H1 (cell line): ENCODE measurements at regions not wholly inside any gene's neighbourhood (a gene's known extent, or its start where the extent isn't known, plus 50 kb on each side); places are given as distances from the start of the nearest gene placed in this dataset.

Experiments used
- CTCF ChIA-PET: fragments of 300-600 bp; sonication (Branson Sonifier 250); formaldehyde crosslinking; loops from one replicate; lab custom pipeline; 2021; ENCODE audit not compliant: partially characterized antibody; lab: Charles Lee
- POLR2A ChIA-PET: fragments of 300-600 bp; sonication (Branson Sonifier 250); formaldehyde crosslinking; loops from one replicate; lab custom pipeline; 2021; ENCODE audit warnings: inconsistent platforms; ENCODE audit not compliant: partially characterized antibody; lab: Charles Lee
- DNase-seq, 2 experiments: peaks; one replicate each; pipeline versions ENCODE4 v3.0.0 to v3.0.0-alpha.2; 2010 to 2022; ENCODE audit warnings: low spot score in 2 of 2, low read depth in 1 of 2, mixed read lengths in 1 of 2
- FAIRE-seq: peaks from 2 replicates; lab custom pipeline; 2011; peaks lifted over from hg19 to GRCh38; lab: Jason Lieb, UNC
- H2AFZ ChIP-seq: 2 replicates; pipeline ENCODE4 v1.8.1; 2012; ENCODE audit warnings: low read length, inconsistent platforms
- H2AK5ac ChIP-seq: 2 replicates; pipeline ENCODE4 v1.6.1; 2013; ENCODE audit warnings: low read depth, low read length
- H2BK120ac ChIP-seq: replicated peaks from 2 replicates; pipeline ENCODE3; 2013; ENCODE audit warnings: low read depth, low read length, inconsistent platforms
- H2BK12ac ChIP-seq: 2 replicates; pipeline ENCODE4 v1.6.1; 2013; ENCODE audit warnings: low read depth, low read length
- H2BK15ac ChIP-seq: 2 replicates; pipeline ENCODE4 v1.6.1; 2013; ENCODE audit warnings: low read length
- H2BK20ac ChIP-seq: 2 replicates; pipeline ENCODE4 v1.6.1; 2013; ENCODE audit warnings: low read length
- H2BK5ac ChIP-seq: 2 replicates; pipeline ENCODE4 v1.6.1; 2013; ENCODE audit warnings: low read depth, low read length
- H3K14ac ChIP-seq: 2 replicates; pipeline ENCODE4 v1.6.1; 2013; ENCODE audit warnings: inconsistent platforms; ENCODE audit not compliant: insufficient read length
- H3K18ac ChIP-seq: 2 replicates; pipeline ENCODE4 v1.6.1; 2013; ENCODE audit warnings: low read length; ENCODE audit errors: extremely low read depth
- H3K23ac ChIP-seq: 2 replicates; pipeline ENCODE4 v1.6.1; 2013; ENCODE audit warnings: inconsistent platforms; ENCODE audit not compliant: insufficient read length
- H3K23me2 ChIP-seq: 2 replicates; pipeline ENCODE4 v1.6.1; 2013; ENCODE audit warnings: low read depth, low read length
- H3K27ac ChIP-seq: 2 replicates; pipeline ENCODE4 v1.6.1; 2011; ENCODE audit warnings: low read depth, low read length, inconsistent platforms
- H3K27me3 ChIP-seq, 4 experiments: replicated peaks in 1 of 4; 1 replicate in 1 of 4; 2 replicates in 3 of 4; pipeline versions ENCODE4 v1.6.1 to v1.8.1; 2011 to 2013; ENCODE audit warnings: low read length in 3 of 4, mild to moderate bottlenecking in 3 of 4, inconsistent platforms in 2 of 4, mixed read lengths in 2 of 4, moderate library complexity in 1 of 4; ENCODE audit not compliant: control insufficient read depth in 3 of 4, insufficient read depth in 3 of 4; ENCODE audit errors: extremely low read depth in 1 of 4
- H3K36me3 ChIP-seq, 4 experiments: 2 replicates each; pipeline versions ENCODE4 v1.6.1 to v1.8.1; 2011 to 2013; ENCODE audit warnings: mild to moderate bottlenecking in 4 of 4, low read length in 3 of 4, moderate library complexity in 2 of 4, control low read depth in 1 of 4, inconsistent platforms in 1 of 4; ENCODE audit not compliant: insufficient read depth in 4 of 4, control insufficient read depth in 2 of 4
- H3K4ac ChIP-seq: replicated peaks from 2 replicates; pipeline ENCODE3; 2013; ENCODE audit warnings: low read length, low read depth, mixed read lengths, inconsistent platforms; ENCODE audit not compliant: insufficient read length
- H3K4me1 ChIP-seq, 4 experiments: replicated peaks in 1 of 4; 1 replicate in 1 of 4; 2 replicates in 3 of 4; pipeline versions ENCODE4 v1.6.1 to v1.8.1; 2011 to 2013; ENCODE audit warnings: low read length in 3 of 4, inconsistent platforms in 2 of 4, mixed read lengths in 1 of 4; ENCODE audit not compliant: insufficient read depth in 4 of 4, control insufficient read depth in 3 of 4
- H3K4me2 ChIP-seq, 2 experiments: 2 replicates each; pipeline versions ENCODE4 v1.6.1 to v1.8.1; 2011 to 2013; ENCODE audit warnings: low read depth in 2 of 2, low read length in 2 of 2, control low read depth in 1 of 2, inconsistent platforms in 1 of 2, mild to moderate bottlenecking in 1 of 2; ENCODE audit not compliant: insufficient read depth in 1 of 2
- H3K4me3 ChIP-seq, 4 experiments: fragments of 200-600, 300-600 bp in 1 of 4; sonication (generic), shearing (Covaris generic), sonication (Bioruptor Twin) in 1 of 4; 2 replicates each; pipeline versions ENCODE4 v1.5.1 to v1.8.1; 2011 to 2016; ENCODE audit warnings: low read length in 4 of 4, low read depth in 3 of 4, control low read depth in 2 of 4, inconsistent platforms in 2 of 4, mild to moderate bottlenecking in 2 of 4, mixed read lengths in 1 of 4, moderate library complexity in 1 of 4; ENCODE audit not compliant: insufficient read depth in 2 of 4; ENCODE audit errors: extremely low read depth in 1 of 4
- H3K56ac ChIP-seq: replicated peaks from 2 replicates; pipeline ENCODE3; 2013; ENCODE audit warnings: low read depth, mild to moderate bottlenecking, mixed read lengths, low read length, inconsistent platforms; ENCODE audit not compliant: insufficient read length
- H3K79me1 ChIP-seq: 2 replicates; pipeline ENCODE4 v1.6.1; 2013; ENCODE audit warnings: low read depth, low read length, control low read depth
- H3K79me2 ChIP-seq, 2 experiments: 2 replicates each; pipeline versions ENCODE4 v1.6.1 to v1.8.1; 2012 to 2013; ENCODE audit warnings: low read length in 2 of 2, mild to moderate bottlenecking in 2 of 2, inconsistent platforms in 1 of 2; ENCODE audit not compliant: insufficient read depth in 2 of 2, control insufficient read depth in 1 of 2
- H3K9ac ChIP-seq, 4 experiments: replicated peaks in 1 of 4; 1 replicate in 1 of 4; 2 replicates in 3 of 4; pipeline versions ENCODE4 v1.6.1 to v1.8.1; 2011 to 2013; ENCODE audit warnings: low read depth in 3 of 4, low read length in 3 of 4, control low read depth in 2 of 4, mild to moderate bottlenecking in 2 of 4, moderate library complexity in 2 of 4, inconsistent platforms in 1 of 4; ENCODE audit errors: extremely low read depth in 1 of 4
- H3K9me3 ChIP-seq, 2 experiments: 2 replicates each; pipeline versions ENCODE4 v1.6.1 to v1.8.1; 2012 to 2013; ENCODE audit warnings: mild to moderate bottlenecking in 2 of 2, moderate library complexity in 2 of 2, control low read depth in 1 of 2, inconsistent platforms in 1 of 2, low read depth in 1 of 2, low read length in 1 of 2, mixed read lengths in 1 of 2; ENCODE audit not compliant: insufficient read depth in 2 of 2
- H4K20me1 ChIP-seq, 2 experiments: replicated peaks in 1 of 2; 2 replicates each; pipeline versions ENCODE3 to v1.8.1; 2011 to 2013; ENCODE audit warnings: inconsistent platforms in 2 of 2, low read length in 2 of 2, mild to moderate bottlenecking in 1 of 2; ENCODE audit not compliant: insufficient read depth in 2 of 2, control insufficient read depth in 1 of 2
- H4K5ac ChIP-seq: 2 replicates; pipeline ENCODE4 v1.6.1; 2013; ENCODE audit warnings: low read length, low read depth, mixed read lengths, inconsistent platforms; ENCODE audit not compliant: insufficient read length
- H4K8ac ChIP-seq: 2 replicates; pipeline ENCODE4 v1.8.0; 2013; ENCODE audit warnings: mild to moderate bottlenecking, moderate library complexity, low read length, inconsistent platforms; ENCODE audit not compliant: insufficient read depth; ENCODE audit errors: extremely low read depth
- H4K91ac ChIP-seq: replicated peaks from 2 replicates; pipeline ENCODE3; 2013; ENCODE audit warnings: low read length, mixed read lengths, inconsistent platforms; ENCODE audit not compliant: insufficient read length
- BCL11A ChIP-seq, 2 experiments: IDR thresholded peaks; one replicate each; pipeline ENCODE4 v1.6.1; 2011; ENCODE audit warnings: low read depth in 2 of 2, low read length in 2 of 2, mild to moderate bottlenecking in 2 of 2
- CBX5 ChIP-seq: fragments of 300-800, 300-1000 bp; sonication (generic); IDR thresholded peaks from 2 replicates; pipeline ENCODE4 v1.7.1; 2016; ENCODE audit warnings: antibody characterized with exemption, low read length, low read depth
- EP300 ChIP-seq, 2 experiments: IDR thresholded peaks; 1 replicate in 1 of 2; 2 replicates in 1 of 2; pipeline ENCODE4 v1.6.1; 2011 to 2012; ENCODE audit warnings: low read depth in 2 of 2, low read length in 2 of 2, mild to moderate bottlenecking in 2 of 2, borderline replicate concordance in 1 of 2, inconsistent platforms in 1 of 2, moderate library complexity in 1 of 2
- NRF1 ChIP-seq: IDR thresholded peaks from 2 replicates; pipeline ENCODE4 v1.6.1; 2011; ENCODE audit warnings: mild to moderate bottlenecking, low read depth, low read length, improper control_type of control experiment
- RXRA ChIP-seq: IDR thresholded peaks from 2 replicates; pipeline ENCODE4 v1.6.1; 2011; ENCODE audit warnings: low read depth, mild to moderate bottlenecking, low read length, moderate library complexity; ENCODE audit not compliant: insufficient read depth
- SIN3A ChIP-seq, 2 experiments: IDR thresholded peaks in 1 of 2; conservative IDR thresholded peaks in 1 of 2; 2 replicates each; pipeline ENCODE4 v1.6.1; 2011 to 2012; ENCODE audit warnings: low read length in 2 of 2, improper control_type of control experiment in 1 of 2, low read depth in 1 of 2, mild to moderate bottlenecking in 1 of 2
- SP4 ChIP-seq: IDR thresholded peaks from 2 replicates; pipeline ENCODE4 v1.6.1; 2012; ENCODE audit warnings: low read length, inconsistent platforms
- SUZ12 ChIP-seq: fragments of 200-600 bp; sonication (generic); IDR thresholded peaks from 2 replicates; pipeline ENCODE4 v1.6.1; 2012; ENCODE audit warnings: mild to moderate bottlenecking, inconsistent platforms, low read length, moderate library complexity, mixed read lengths
- TBP ChIP-seq: IDR thresholded peaks from 2 replicates; pipeline ENCODE4 v1.6.1; 2011; ENCODE audit warnings: low read depth, low read length, improper control_type of control experiment
- YY1 ChIP-seq: IDR thresholded peaks from 2 replicates; pipeline ENCODE4 v1.6.1; 2011; ENCODE audit warnings: low read depth, mild to moderate bottlenecking, low read length
- whole genome bisulfite sequencing, 2 experiments: shearing (Covaris generic) in 1 of 2; methylation state at CpG; one replicate each; pipeline versions ENCODE4 v1.1.6 to v1.1.7; 2013 to 2015; ENCODE audit warnings: low lambda C conversion rate in 2 of 2, mixed read lengths in 2 of 2, inconsistent platforms in 1 of 2, low coverage in 1 of 2, missing lambda C conversion rate in 1 of 2; ENCODE audit not compliant: insufficient replicate concordance in 2 of 2, insufficient coverage in 1 of 2, insufficient read length in 1 of 2; ENCODE audit errors: extremely low coverage in 1 of 2, missing lambda C conversion rate in 1 of 2; 5-methylcytosine and 5-hydroxymethylcytosine counted together
- TF ChIP-seq, protein P1 (sequence below): IDR thresholded peaks from 2 replicates; pipeline ENCODE4 v1.6.1; 2012; ENCODE audit warnings: inconsistent platforms

DNA sequence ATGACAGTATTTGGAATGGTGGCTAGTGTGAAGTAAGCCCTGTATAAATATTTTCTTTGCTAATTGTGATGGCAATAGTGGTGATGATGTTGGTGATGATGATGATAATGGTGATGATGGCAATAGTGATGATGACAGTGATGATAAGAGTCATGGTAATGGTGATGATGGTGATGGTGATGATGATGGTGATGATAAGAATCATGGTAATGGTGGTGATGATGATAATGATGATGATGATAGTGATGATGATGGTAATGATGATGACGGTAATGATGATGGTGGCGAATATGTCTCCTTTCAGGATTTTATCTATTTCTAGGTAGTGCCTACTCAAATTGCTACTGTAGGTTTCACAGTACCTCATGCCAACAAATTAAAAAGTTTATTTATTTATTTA is 205.4 kb downstream of the GALR1 start:
- H3K4ac ChIP-seq, result no peak overlapping the region
- no peak overlapping the region for H3K56ac ChIP-seq
- H3K23me2 ChIP-seq, result peaks cover 2% of the 10 kb centered on the region; the same call in 1 of the 2 replicates
- H3K4me2 ChIP-seq, result no peak overlapping the region
- H3K23ac ChIP-seq, result no peak overlapping the region
- 0 out of 2 replicates have a peak overlapping the region, but pooled peaks have one; percentile 67 for H2AK5ac ChIP-seq
- H2BK5ac ChIP-seq, result no peak overlapping the region
- H4K91ac ChIP-seq, result no peak overlapping the region
- no peak overlapping the region for H2AFZ ChIP-seq
- no peak overlapping the region for H2BK20ac ChIP-seq
- no peaks in the 10 kb centered on the region for H3K79me2 ChIP-seq
- no peaks in the 10 kb centered on the region for H3K36me3 ChIP-seq
- no peak overlapping the region for H2BK120ac ChIP-seq
- no peak for FAIRE-seq
- DNase-seq, result no peak
- H2BK12ac ChIP-seq, result no peak overlapping the region
- ChIA-PET POLR2A (no interaction called here), CTCF (no interaction called here)
- no peaks in the 10 kb centered on the region for H4K20me1 ChIP-seq
- H3K9me3 ChIP-seq, result no peaks in the 10 kb centered on the region
- no peaks in the 10 kb centered on the region for H3K79me1 ChIP-seq
- no peak overlapping the region for H3K14ac ChIP-seq
- H3K4me1 ChIP-seq, result peaks cover 0 to 3% (median 1%) of the 10 kb centered on the region in 4 experiments; a peak in 1 of 7 replicates
- no peaks in the 10 kb centered on the region for H3K27me3 ChIP-seq
- no peak overlapping the region for H3K9ac ChIP-seq
- TF ChIP-seq BCL11A (IDR thresholded peaks at IDR 0.05; ENCODE audit: low read depth in 2 of 2, low read length in 2 of 2) (no peak), RXRA (no peak), SIN3A (conservative IDR thresholded peaks at IDR 0.05 in 1 of 2, IDR thresholded peaks at IDR 0.05 in 1 of 2; ENCODE audit: low read depth in 1 of 2, low read length in 2 of 2) (no peak), SP4 (no peak), YY1 (no peak), SUZ12 (no peak), TBP (no peak), EP300 (IDR thresholded peaks at IDR 0.05; ENCODE audit: borderline replicate concordance in 1 of 2, low read depth in 2 of 2, low read length in 2 of 2) (no peak), NRF1 (no peak), CBX5 (no peak)
- TF ChIP-seq, protein P1, sequence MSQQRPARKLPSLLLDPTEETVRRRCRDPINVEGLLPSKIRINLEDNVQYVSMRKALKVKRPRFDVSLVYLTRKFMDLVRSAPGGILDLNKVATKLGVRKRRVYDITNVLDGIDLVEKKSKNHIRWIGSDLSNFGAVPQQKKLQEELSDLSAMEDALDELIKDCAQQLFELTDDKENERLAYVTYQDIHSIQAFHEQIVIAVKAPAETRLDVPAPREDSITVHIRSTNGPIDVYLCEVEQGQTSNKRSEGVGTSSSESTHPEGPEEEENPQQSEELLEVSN, result no peak
- no peak overlapping the region for H4K5ac ChIP-seq
- H3K4me3 ChIP-seq, result no peak overlapping the region
- H3K27ac ChIP-seq, result no peak overlapping the region
- H4K8ac ChIP-seq, result no peak overlapping the region
- no peak overlapping the region for H2BK15ac ChIP-seq
- H3K18ac ChIP-seq, result no peak overlapping the region
- WGBS, 2 experiments, result 98% methylated on average over 2 of the region's 2 CpGs; no CpG with 5 or more reads in 1 of the 2 experiments
